ENCODE measurements at regions not wholly inside any gene's neighbourhood (a gene's known extent, or its start where the extent isn't known, plus 50 kb on each side); places are given as distances from the start of the nearest gene placed in this dataset.
"Not testable (repeated sequence)": the region's sequence is repeated elsewhere in the genome, so short reads cannot be mapped to it uniquely, and the experiment has no call there.

DNA sequence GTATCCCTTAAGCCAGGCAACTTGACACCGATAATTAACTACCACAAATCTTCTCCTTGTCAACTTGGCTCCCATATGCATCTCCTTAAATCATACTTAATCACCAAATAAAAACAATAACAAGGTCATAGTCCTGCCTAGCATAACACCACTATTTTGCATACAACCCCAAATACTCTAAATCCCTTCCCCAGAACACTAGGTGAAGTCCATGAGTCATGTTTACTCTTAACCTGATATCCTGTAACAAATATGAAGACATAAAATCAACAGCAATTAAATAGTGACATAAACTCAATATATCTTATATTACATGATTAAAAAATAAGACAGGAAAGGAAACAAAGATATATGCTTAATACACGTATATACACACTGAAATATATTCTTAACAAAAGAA lies 362.0 kb downstream of the ETV1 start:
- Histone ChIP-seq H3K27ac (replicated peaks) (no peak overlapping the region), H3K4me3 (replicated peaks; ENCODE audit: insufficient read depth, low read length) (no peak overlapping the region), H3K27me3 (ENCODE audit: insufficient read depth, poor library complexity, severe bottlenecking) (no peaks in the 10 kb centered on the region)
- TF ChIP-seq POLR2AphosphoS5 (IDR thresholded peaks at IDR 0.05; ENCODE audit: low read depth): no peak
- no peak for TF ChIP-seq GABPA (IDR thresholded peaks at IDR 0.05; ENCODE audit: low read depth)
- no peak for TF ChIP-seq REST (IDR thresholded peaks at IDR 0.05; ENCODE audit: insufficient replicate concordance, low read depth)
- no peak for TF ChIP-seq SPI1 (IDR thresholded peaks at IDR 0.05; ENCODE audit: borderline replicate concordance, low read depth)
- TF ChIP-seq CTCF (IDR thresholded peaks at IDR 0.05; ENCODE audit: insufficient read depth, low read length): no peak
- no peak for DNase-seq (ENCODE audit: low read depth in 1 of 2, low spot score in 1 of 2)

GRCh38 chr7:13628239-13629001 lies 361.0 kb downstream of the ETV1 start:
- TF ChIP-seq SPI1 (IDR thresholded peaks at IDR 0.05; ENCODE audit: borderline replicate concordance, low read depth) (no peak), CTCF (IDR thresholded peaks at IDR 0.05; ENCODE audit: insufficient read depth, low read length) (no peak), REST (IDR thresholded peaks at IDR 0.05; ENCODE audit: insufficient replicate concordance, low read depth) (no peak), POLR2AphosphoS5 (IDR thresholded peaks at IDR 0.05; ENCODE audit: low read depth) (no peak), GABPA (IDR thresholded peaks at IDR 0.05; ENCODE audit: low read depth) (no peak)
- no peak overlapping the region for H3K27ac ChIP-seq (replicated peaks)
- H3K27me3 ChIP-seq (ENCODE audit: insufficient read depth, poor library complexity, severe bottlenecking): no peaks in the 10 kb centered on the region
- no peak for DNase-seq (ENCODE audit: low read depth in 1 of 2, low spot score in 1 of 2)
- H3K4me3 ChIP-seq (replicated peaks; ENCODE audit: insufficient read depth, low read length): no peak overlapping the region

DNA sequence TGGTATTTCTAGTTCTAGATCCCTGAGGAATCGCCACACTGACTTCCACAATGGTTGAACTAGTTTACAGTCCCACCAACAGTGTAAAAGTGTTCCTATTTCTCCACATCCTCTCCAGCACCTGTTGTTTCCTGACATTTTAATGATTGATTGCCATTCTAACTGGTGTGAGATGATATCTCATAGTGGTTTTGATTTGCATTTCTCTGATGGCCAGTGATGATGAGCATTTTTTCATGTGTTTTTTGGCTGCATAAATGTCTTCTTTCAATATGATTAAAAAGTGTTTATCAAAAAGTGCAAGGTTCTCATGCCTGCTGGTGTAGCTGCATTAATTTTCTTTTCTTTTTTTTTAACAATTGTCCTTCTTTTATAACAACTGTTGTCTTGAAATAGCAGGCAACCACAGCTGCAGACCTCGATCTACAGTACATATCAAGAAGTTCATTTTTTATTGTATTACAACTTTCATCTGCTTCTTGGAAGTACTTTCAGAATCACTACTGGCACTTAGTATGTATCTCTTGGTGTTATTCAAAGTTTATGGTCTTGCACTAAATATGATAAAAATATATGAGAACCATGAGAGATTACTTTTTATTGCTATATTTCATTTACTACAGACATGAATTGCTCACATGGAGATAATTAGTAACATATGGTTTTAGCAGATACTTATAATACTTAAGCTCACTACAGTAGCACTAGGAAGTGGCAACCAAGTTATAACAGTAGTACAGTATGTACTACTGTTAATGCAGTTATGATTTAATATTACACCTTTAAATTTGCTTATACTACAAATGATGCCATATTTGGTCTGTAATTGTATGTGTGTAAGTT lies 358.0 kb downstream of the ETV1 start:
- not testable (repeated sequence) for H3K4me3 ChIP-seq (replicated peaks; ENCODE audit: insufficient read depth, low read length); DNase-seq (ENCODE audit: low read depth in 1 of 2, low spot score in 1 of 2); H3K27ac ChIP-seq (replicated peaks); H3K27me3 ChIP-seq (ENCODE audit: insufficient read depth, poor library complexity, severe bottlenecking)

GRCh38 chr7:13633857-13634256 lies 355.6 kb downstream of the ETV1 start:
- TF ChIP-seq GABPA (IDR thresholded peaks at IDR 0.05; ENCODE audit: low read depth): no peak
- TF ChIP-seq SPI1 (IDR thresholded peaks at IDR 0.05; ENCODE audit: borderline replicate concordance, low read depth): no peak
- no peak for TF ChIP-seq REST (IDR thresholded peaks at IDR 0.05; ENCODE audit: insufficient replicate concordance, low read depth)
- TF ChIP-seq POLR2AphosphoS5 (IDR thresholded peaks at IDR 0.05; ENCODE audit: low read depth): no peak
- no peak for TF ChIP-seq CTCF (IDR thresholded peaks at IDR 0.05; ENCODE audit: insufficient read depth, low read length)
- Histone ChIP-seq H3K4me3 (replicated peaks; ENCODE audit: insufficient read depth, low read length) (no peak overlapping the region), H3K27me3 (ENCODE audit: insufficient read depth, poor library complexity, severe bottlenecking) (no peaks in the 10 kb centered on the region), H3K27ac (replicated peaks) (no peak overlapping the region)
- no peak for DNase-seq (ENCODE audit: low read depth in 1 of 2, low spot score in 1 of 2)
